ENCODE measurements at regions not wholly inside any gene's neighbourhood (a gene's known extent, or its start where the extent isn't known, plus 50 kb on each side); places are given as distances from the start of the nearest gene placed in this dataset.

DNA sequence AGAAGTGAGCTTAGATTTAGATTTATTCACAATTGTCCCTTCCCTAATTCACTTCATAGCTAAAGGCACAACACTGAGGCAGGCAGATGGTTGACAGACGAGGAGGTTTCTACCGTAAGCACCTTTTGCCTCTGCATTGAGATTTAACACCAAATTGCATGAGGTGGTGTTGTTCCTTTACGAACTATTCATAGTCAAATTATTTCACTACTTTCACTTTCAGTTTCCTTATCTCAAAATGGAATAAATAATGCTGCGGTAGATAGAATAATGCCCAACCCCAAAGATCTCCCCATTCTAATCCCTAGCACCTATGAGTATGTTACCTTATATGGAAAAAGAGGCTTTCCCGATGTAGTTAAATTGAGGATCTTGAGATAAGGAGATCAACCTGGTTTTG lies 58.9 kb upstream of the LINC00305 start:
- TF ChIP-seq, protein P1, sequence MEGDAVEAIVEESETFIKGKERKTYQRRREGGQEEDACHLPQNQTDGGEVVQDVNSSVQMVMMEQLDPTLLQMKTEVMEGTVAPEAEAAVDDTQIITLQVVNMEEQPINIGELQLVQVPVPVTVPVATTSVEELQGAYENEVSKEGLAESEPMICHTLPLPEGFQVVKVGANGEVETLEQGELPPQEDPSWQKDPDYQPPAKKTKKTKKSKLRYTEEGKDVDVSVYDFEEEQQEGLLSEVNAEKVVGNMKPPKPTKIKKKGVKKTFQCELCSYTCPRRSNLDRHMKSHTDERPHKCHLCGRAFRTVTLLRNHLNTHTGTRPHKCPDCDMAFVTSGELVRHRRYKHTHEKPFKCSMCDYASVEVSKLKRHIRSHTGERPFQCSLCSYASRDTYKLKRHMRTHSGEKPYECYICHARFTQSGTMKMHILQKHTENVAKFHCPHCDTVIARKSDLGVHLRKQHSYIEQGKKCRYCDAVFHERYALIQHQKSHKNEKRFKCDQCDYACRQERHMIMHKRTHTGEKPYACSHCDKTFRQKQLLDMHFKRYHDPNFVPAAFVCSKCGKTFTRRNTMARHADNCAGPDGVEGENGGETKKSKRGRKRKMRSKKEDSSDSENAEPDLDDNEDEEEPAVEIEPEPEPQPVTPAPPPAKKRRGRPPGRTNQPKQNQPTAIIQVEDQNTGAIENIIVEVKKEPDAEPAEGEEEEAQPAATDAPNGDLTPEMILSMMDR (IDR thresholded peaks at IDR 0.05) = no peak
- ATAC-seq (no peak), DNase-seq (no peak)
- no peak overlapping the region for H3K4me3 ChIP-seq
- intact Hi-C loops (cut with DNase I, micrococcal nuclease) = no loop called here
- H3K9me3 ChIP-seq = no peaks in the 10 kb centered on the region
- no peaks in the 10 kb centered on the region for H3K36me3 ChIP-seq (ENCODE audit: low read depth)
- H3K4me1 ChIP-seq (ENCODE audit: low read depth) = no peaks in the 10 kb centered on the region

DNA sequence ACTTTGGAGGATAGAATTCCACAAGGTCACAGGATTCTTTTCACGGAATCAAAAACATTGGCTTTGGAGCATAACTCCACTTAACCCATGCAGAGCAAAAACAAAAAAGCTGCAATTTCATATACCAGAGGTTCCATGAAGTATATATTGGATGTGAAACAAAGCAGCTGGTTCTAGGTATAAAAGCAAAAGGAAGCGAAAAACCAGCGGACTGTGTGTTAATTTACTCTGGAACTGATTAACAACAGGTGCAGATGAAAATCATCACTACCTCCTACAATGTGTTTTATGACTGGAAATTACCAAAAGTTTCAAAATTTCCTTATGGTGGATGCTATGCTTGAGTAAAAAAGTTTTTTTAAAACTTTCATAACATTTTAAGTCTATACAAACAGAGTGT lies 54.4 kb upstream of the LINC00305 start:
- Histone ChIP-seq H3K36me3 (ENCODE audit: low read depth) (no peaks in the 10 kb centered on the region), H3K9me3 (no peaks in the 10 kb centered on the region), H3K4me3 (no peak overlapping the region), H3K4me1 (ENCODE audit: low read depth) (no peaks in the 10 kb centered on the region)
- ATAC-seq (no peak), DNase-seq (no peak)
- TF ChIP-seq, protein P1 (IDR thresholded peaks at IDR 0.05) = no peak
- intact Hi-C loops (cut with DNase I, micrococcal nuclease) = no loop called here

DNA sequence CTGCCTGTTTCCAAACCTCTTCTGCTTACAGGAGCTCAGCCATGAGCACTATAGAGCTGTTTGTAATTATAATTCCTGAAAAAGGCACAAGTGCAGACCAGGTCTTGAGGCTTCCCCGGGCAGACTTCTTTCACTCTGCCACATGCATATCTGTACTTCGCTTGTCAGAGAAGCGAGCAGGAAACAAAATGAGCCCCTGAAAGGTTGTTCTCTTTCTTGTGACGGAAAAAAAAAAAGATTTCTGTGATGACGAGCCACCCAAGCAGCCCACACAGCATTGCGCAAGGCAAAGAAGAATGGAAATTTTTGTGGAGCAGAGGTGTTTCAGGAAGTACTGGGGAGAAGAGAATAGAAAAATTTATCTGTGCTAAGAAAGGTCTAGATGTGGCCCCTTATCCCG lies 54.0 kb upstream of the LINC00305 start:
- no peak for ATAC-seq
- Histone ChIP-seq H3K4me1 (ENCODE audit: low read depth) (no peaks in the 10 kb centered on the region), H3K9me3 (no peaks in the 10 kb centered on the region), H3K36me3 (ENCODE audit: low read depth) (no peaks in the 10 kb centered on the region), H3K4me3 (no peak overlapping the region)
- TF ChIP-seq, protein P1 (IDR thresholded peaks at IDR 0.05) = no peak
- intact Hi-C loops (cut with DNase I, micrococcal nuclease) = no loop called here
- DNase-seq = no peak

DNA sequence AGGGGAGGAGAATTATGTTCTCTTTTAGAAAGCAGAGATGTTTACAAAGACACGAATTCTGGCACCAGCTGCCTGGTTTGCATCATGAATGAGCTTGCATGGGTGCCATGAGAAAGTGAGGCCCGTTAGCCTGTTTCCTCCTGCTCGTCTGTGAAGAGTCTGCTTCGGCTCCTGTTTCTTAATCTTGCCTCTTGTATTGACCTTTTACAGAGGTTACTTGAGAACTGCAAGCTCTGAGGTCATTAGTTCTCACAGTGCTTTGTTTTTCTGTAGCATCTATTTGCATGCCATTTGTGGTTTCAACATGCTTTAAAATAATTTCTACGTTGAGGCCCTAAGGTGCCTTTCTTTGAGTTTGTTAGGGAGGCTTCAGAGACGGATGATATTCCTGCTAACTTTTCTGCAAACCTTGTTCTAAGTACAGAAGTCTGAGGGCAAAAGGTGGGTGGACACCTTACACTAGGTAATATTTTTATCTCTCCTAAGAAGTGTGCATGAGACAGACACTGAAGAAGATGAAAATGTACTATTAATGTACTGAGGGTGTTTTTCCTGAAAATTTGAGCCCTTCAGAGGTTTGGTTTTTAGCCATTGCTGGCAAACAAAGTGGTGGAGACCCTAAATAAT lies 53.4 kb upstream of the LINC00305 start:
- H3K9me3 ChIP-seq = no peaks in the 10 kb centered on the region
- no peak overlapping the region for H3K4me3 ChIP-seq
- DNase-seq = no peak
- no peaks in the 10 kb centered on the region for H3K36me3 ChIP-seq (ENCODE audit: low read depth)
- no peak for ATAC-seq
- no peaks in the 10 kb centered on the region for H3K4me1 ChIP-seq (ENCODE audit: low read depth)
- TF ChIP-seq, protein P1 (IDR thresholded peaks at IDR 0.05) = no peak
- intact Hi-C loops (cut with DNase I, micrococcal nuclease) = no loop called here

DNA sequence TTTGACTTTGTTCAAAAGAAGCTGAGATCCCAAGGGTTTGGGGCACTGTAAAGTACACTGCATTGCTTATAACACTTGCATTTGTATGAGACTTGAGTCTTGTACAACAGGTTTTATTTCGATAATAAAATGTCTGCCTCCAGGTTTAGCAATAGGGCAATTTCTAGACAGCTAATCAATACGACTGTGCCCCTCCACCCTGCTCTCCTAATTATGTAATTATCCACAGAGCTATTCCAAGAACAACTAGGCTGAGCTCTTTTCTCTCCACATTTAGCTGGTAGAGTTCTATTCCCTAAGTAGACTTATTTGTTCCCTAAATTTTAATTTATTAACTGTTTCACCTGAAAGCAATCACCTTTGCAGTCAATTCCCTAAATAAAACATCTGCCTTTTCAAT lies 52.9 kb upstream of the LINC00305 start:
- H3K4me3 ChIP-seq = no peak overlapping the region
- TF ChIP-seq, protein P1 (IDR thresholded peaks at IDR 0.05) = no peak
- ATAC-seq (no peak), DNase-seq (no peak)
- H3K36me3 ChIP-seq (ENCODE audit: low read depth) = no peaks in the 10 kb centered on the region
- H3K9me3 ChIP-seq = no peaks in the 10 kb centered on the region
- intact Hi-C loops (cut with DNase I, micrococcal nuclease) = no loop called here
- H3K4me1 ChIP-seq (ENCODE audit: low read depth) = no peaks in the 10 kb centered on the region

DNA sequence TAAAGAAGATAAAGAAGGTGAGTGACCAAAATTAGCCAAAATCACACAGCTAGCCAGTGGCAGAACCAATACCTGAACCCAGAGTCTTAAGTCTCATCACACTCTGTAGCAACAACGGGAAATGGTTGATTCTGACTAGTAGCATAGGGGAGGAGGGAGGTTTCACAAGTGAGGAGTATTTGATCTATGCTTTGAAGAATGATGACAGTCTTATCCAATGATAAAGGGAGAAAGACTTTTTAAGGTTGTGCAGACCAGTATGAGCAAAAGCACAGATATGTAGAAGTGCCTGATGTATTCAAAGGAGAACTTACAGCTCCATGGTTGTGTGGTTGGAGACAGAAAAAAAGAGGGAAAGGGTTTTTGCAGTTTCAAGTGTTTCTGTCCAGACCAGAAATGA lies 50.7 kb upstream of the LINC00305 start:
- Histone ChIP-seq H3K9me3 (no peaks in the 10 kb centered on the region), H3K36me3 (ENCODE audit: low read depth) (no peaks in the 10 kb centered on the region), H3K4me1 (ENCODE audit: low read depth) (no peaks in the 10 kb centered on the region), H3K4me3 (no peak overlapping the region)
- TF ChIP-seq, protein P1 (IDR thresholded peaks at IDR 0.05) = no peak
- intact Hi-C loops (cut with DNase I, micrococcal nuclease) = no loop called here
- ATAC-seq (no peak), DNase-seq (no peak)

Data from mucosa of descending colon (tissue), 3 donors.